Heart left ventricle (tissue), 13 donors: ENCODE measurements at regions not wholly inside any gene's neighbourhood (a gene's known extent, or its start where the extent isn't known, plus 50 kb on each side); places are given as distances from the start of the nearest gene placed in this dataset.

ENCODE experiments used
- CTCF ChIP-seq, 12 donors: fragments of 200-600 bp; sonication (generic) in 4 of 12; IDR thresholded peaks; one replicate each; pipeline versions ENCODE4 v1.5.0 to v1.8.0; 2018 to 2022; ENCODE audit warnings: antibody characterized with exemption in 12 of 12, mild to moderate bottlenecking in 5 of 12
- POLR2A ChIP-seq, 2 donors: fragments of 450-650 bp; IDR thresholded peaks; one replicate each; pipeline ENCODE4 v1.6.1; 2017; ENCODE audit warnings: antibody characterized with exemption in 2 of 2, mild to moderate bottlenecking in 2 of 2, moderate library complexity in 2 of 2
- donor health status: ischemic (EF 13 %, LVEDD 7.1; RV severe dilation, severe dysfunction).
- donor health status: DM: no; HTN: yes; CAD: no.
- donor health status: DM: no; HTN: no; CAD: no.
- donor health status: ischemic (EF 25% LVEDD 6.9; RV normal size, moderate dysfunction).
- donor health status: ischemic (EF 25% LVEDD 5.7; RV mildly dilated, moderate dysfunction).
- donor health status: ischemic (EF 35%, LVEDD 5.7; RV mildly dilated, moderate dysfunction).
- donor health status: nonischemic (EF 11% LVEDD 7.7; RV severe dilation, severe dysfunction).
- donor health status: DM: yes; HTN: yes; CAD: no.
- donor health status: PGD.
- donor health status: ischemic (EF 29% LVEDD 5.4; RV normal size, mild dysfunction).
- donor health status: nonischemic (EF 23%, LVEDD 6.1; RV moderate dilation, normal function).

GRCh38 chrX:150229481-150229880, 133.6 kb upstream of the MAMLD1 start:
- no peak for TF ChIP-seq CTCF (IDR thresholded peaks at IDR 0.05)
- no peak for TF ChIP-seq POLR2A (IDR thresholded peaks at IDR 0.05)
